ENCODE measurements at regions not wholly inside any gene's neighbourhood (a gene's known extent, or its start where the extent isn't known, plus 50 kb on each side); places are given as distances from the start of the nearest gene placed in this dataset.

GRCh38 chr1:208476846-208477170 is 232.6 kb upstream of the PLXNA2 start:
- H3K27me3 ChIP-seq (ENCODE audit: insufficient read depth, low read depth, low read length), result no peaks in the 10 kb centered on the region
- no peak overlapping the region for H3K27ac ChIP-seq (ENCODE audit: low read length)
- H3K4me2 ChIP-seq (ENCODE audit: low read length), result no peak overlapping the region
- H3K4me3 ChIP-seq (ENCODE audit: low read length), result no peak overlapping the region
- no peaks in the 10 kb centered on the region for H4K20me1 ChIP-seq (ENCODE audit: insufficient read depth)
- H3K36me3 ChIP-seq (ENCODE audit: insufficient read depth, low read length), result no peaks in the 10 kb centered on the region
- H3K9me3 ChIP-seq (ENCODE audit: low read length), result no peaks in the 10 kb centered on the region
- H3K9ac ChIP-seq (ENCODE audit: low read length), result no peak overlapping the region
- no peaks in the 10 kb centered on the region for H3K9me2 ChIP-seq (ENCODE audit: insufficient read depth, low read length)
- no peak overlapping the region for H2AFZ ChIP-seq (ENCODE audit: low read depth, low read length)
- no peaks in the 10 kb centered on the region for H3F3A ChIP-seq (ENCODE audit: insufficient read depth, low read length, poor library complexity, severe bottlenecking)
- no peaks in the 10 kb centered on the region for H3K79me2 ChIP-seq (replicated peaks; ENCODE audit: insufficient read depth, low read length)
- TF ChIP-seq MXI1 (conservative IDR thresholded peaks at IDR 0.05; ENCODE audit: poor library complexity, severe bottlenecking) (no peak), TAF1 (IDR thresholded peaks at IDR 0.05; ENCODE audit: low read depth) (no peak), RAD21 (conservative IDR thresholded peaks at IDR 0.05) (no peak), REST (IDR thresholded peaks at IDR 0.05; ENCODE audit: borderline replicate concordance) (no peak), SMC3 (conservative IDR thresholded peaks at IDR 0.05; ENCODE audit: poor library complexity) (no peak), EZH2 (IDR thresholded peaks at IDR 0.05; ENCODE audit: borderline replicate concordance, insufficient read depth, low read length, poor library complexity, severe bottlenecking) (no peak), CTCF (IDR thresholded peaks at IDR 0.05; ENCODE audit: poor library complexity, severe bottlenecking) (no peak), POLR2AphosphoS5 (IDR thresholded peaks at IDR 0.05) (no peak), EP300 (conservative IDR thresholded peaks at IDR 0.05; ENCODE audit: poor library complexity, severe bottlenecking) (no peak)

GRCh38 chr1:208479435-208479834 is 235.3 kb upstream of the PLXNA2 start:
- no peaks in the 10 kb centered on the region for H3K27me3 ChIP-seq (ENCODE audit: insufficient read depth, low read depth, low read length)

More at GRCh38 chr1:208479435-208479834, 235.3 kb upstream of the PLXNA2 start:
- H3K79me2 ChIP-seq (replicated peaks; ENCODE audit: insufficient read depth, low read length), result no peaks in the 10 kb centered on the region
- no peaks in the 10 kb centered on the region for H4K20me1 ChIP-seq (ENCODE audit: insufficient read depth)
- TF ChIP-seq POLR2AphosphoS5 (IDR thresholded peaks at IDR 0.05) (no peak), TAF1 (IDR thresholded peaks at IDR 0.05; ENCODE audit: low read depth) (no peak), RAD21 (conservative IDR thresholded peaks at IDR 0.05) (no peak), EP300 (conservative IDR thresholded peaks at IDR 0.05; ENCODE audit: poor library complexity, severe bottlenecking) (no peak), MXI1 (conservative IDR thresholded peaks at IDR 0.05; ENCODE audit: poor library complexity, severe bottlenecking) (no peak), SMC3 (conservative IDR thresholded peaks at IDR 0.05; ENCODE audit: poor library complexity) (no peak), CTCF (IDR thresholded peaks at IDR 0.05; ENCODE audit: poor library complexity, severe bottlenecking) (peak; percentile 31), EZH2 (IDR thresholded peaks at IDR 0.05; ENCODE audit: borderline replicate concordance, insufficient read depth, low read length, poor library complexity, severe bottlenecking) (no peak), REST (IDR thresholded peaks at IDR 0.05; ENCODE audit: borderline replicate concordance) (no peak)
- no peaks in the 10 kb centered on the region for H3F3A ChIP-seq (ENCODE audit: insufficient read depth, low read length, poor library complexity, severe bottlenecking)
- H3K9ac ChIP-seq (ENCODE audit: low read length), result no peak overlapping the region
- no peak overlapping the region for H3K4me3 ChIP-seq (ENCODE audit: low read length)
- H3K9me2 ChIP-seq (ENCODE audit: insufficient read depth, low read length), result no peaks in the 10 kb centered on the region
- H2AFZ ChIP-seq (ENCODE audit: low read depth, low read length), result no peak overlapping the region
- no peak overlapping the region for H3K27ac ChIP-seq (ENCODE audit: low read length)
- H3K9me3 ChIP-seq (ENCODE audit: low read length), result no peaks in the 10 kb centered on the region
- no peak overlapping the region for H3K4me2 ChIP-seq (ENCODE audit: low read length)
- no peaks in the 10 kb centered on the region for H3K36me3 ChIP-seq (ENCODE audit: insufficient read depth, low read length)
